ENCODE measurements at regions not wholly inside any gene's neighbourhood (a gene's known extent, or its start where the extent isn't known, plus 50 kb on each side); places are given as distances from the start of the nearest gene placed in this dataset.
A peak's percentile ranks its signal among the peaks of the same experiment; 100 is the strongest.

GRCh38 chr2:204453730-204454167, 91.5 kb upstream of the PARD3B start:
- Histone ChIP-seq H3K36me3 (no peaks in the 10 kb centered on the region), H3K4me3 (no peak overlapping the region), H3K9me3 (ENCODE audit: low read depth) (no peaks in the 10 kb centered on the region), H3K4me1 (ENCODE audit: low read depth) (peaks cover 18% of the 10 kb centered on the region), H3K27me3 (no peaks in the 10 kb centered on the region), H3K27ac (peak overlapping the region; percentile 55)
- DNase-seq (ENCODE audit: low read depth in 1 of 2, low spot score in 1 of 2): peak; percentile 6 to 46
- no peak for TF ChIP-seq CTCF (IDR thresholded peaks at IDR 0.05; ENCODE audit: low read depth, low read length)

GRCh38 chr2:204454672-204455380, 90.4 kb upstream of the PARD3B start:
- no peaks in the 10 kb centered on the region for H3K36me3 ChIP-seq
- TF ChIP-seq CTCF (IDR thresholded peaks at IDR 0.05; ENCODE audit: low read depth, low read length): no peak
- peak overlapping the region; percentile 55 for H3K27ac ChIP-seq
- H3K4me3 ChIP-seq: no peak overlapping the region
- no peak for DNase-seq (ENCODE audit: low read depth in 1 of 2, low spot score in 1 of 2)
- peaks cover 18% of the 10 kb centered on the region for H3K4me1 ChIP-seq (ENCODE audit: low read depth)
- H3K27me3 ChIP-seq: no peaks in the 10 kb centered on the region
- H3K9me3 ChIP-seq (ENCODE audit: low read depth): no peaks in the 10 kb centered on the region

GRCh38 chr2:204468746-204469429, 76.4 kb upstream of the PARD3B start:
- Histone ChIP-seq H3K27ac (no peak overlapping the region), H3K36me3 (no peaks in the 10 kb centered on the region), H3K4me3 (no peak overlapping the region), H3K4me1 (ENCODE audit: low read depth) (peaks cover 16% of the 10 kb centered on the region), H3K9me3 (ENCODE audit: low read depth) (no peaks in the 10 kb centered on the region), H3K27me3 (no peaks in the 10 kb centered on the region)
- TF ChIP-seq CTCF (IDR thresholded peaks at IDR 0.05; ENCODE audit: low read depth, low read length): no peak
- peak in 1 of 2 donors; percentile 48 for DNase-seq (ENCODE audit: low read depth in 1 of 2, low spot score in 1 of 2)

GRCh38 chr2:204470178-204470620, 75.1 kb upstream of the PARD3B start:
- Histone ChIP-seq H3K27ac (no peak overlapping the region), H3K36me3 (no peaks in the 10 kb centered on the region), H3K4me3 (no peak overlapping the region), H3K4me1 (ENCODE audit: low read depth) (peaks cover 16% of the 10 kb centered on the region), H3K27me3 (no peaks in the 10 kb centered on the region), H3K9me3 (ENCODE audit: low read depth) (no peaks in the 10 kb centered on the region)
- no peak for DNase-seq (ENCODE audit: low read depth in 1 of 2, low spot score in 1 of 2)
- no peak for TF ChIP-seq CTCF (IDR thresholded peaks at IDR 0.05; ENCODE audit: low read depth, low read length)

GRCh38 chr2:204470621-204471196, 74.6 kb upstream of the PARD3B start:
- Histone ChIP-seq H3K9me3 (ENCODE audit: low read depth) (no peaks in the 10 kb centered on the region), H3K4me3 (no peak overlapping the region), H3K27me3 (no peaks in the 10 kb centered on the region), H3K36me3 (no peaks in the 10 kb centered on the region), H3K27ac (no peak overlapping the region), H3K4me1 (ENCODE audit: low read depth) (peaks cover 16% of the 10 kb centered on the region)
- DNase-seq (ENCODE audit: low read depth in 1 of 2, low spot score in 1 of 2): peak in 1 of 2 donors; percentile 26
- no peak for TF ChIP-seq CTCF (IDR thresholded peaks at IDR 0.05; ENCODE audit: low read depth, low read length)
